GM12872 (cell line): ENCODE measurements at regions not wholly inside any gene's neighbourhood (a gene's known extent, or its start where the extent isn't known, plus 50 kb on each side); places are given as distances from the start of the nearest gene placed in this dataset.

ENCODE experiments used
- CTCF ChIP-seq: IDR thresholded peaks from 3 replicates; pipeline ENCODE4 v1.5.1; 2011; ENCODE audit warnings: low read depth, mild to moderate bottlenecking, low read length, moderate library complexity; ENCODE audit not compliant: insufficient read depth

- TF ChIP-seq CTCF, result no peak
These were observed 120.2 kb upstream of the XYLT1 start for GRCh38 chr16:17590711-17591654.

DNA sequence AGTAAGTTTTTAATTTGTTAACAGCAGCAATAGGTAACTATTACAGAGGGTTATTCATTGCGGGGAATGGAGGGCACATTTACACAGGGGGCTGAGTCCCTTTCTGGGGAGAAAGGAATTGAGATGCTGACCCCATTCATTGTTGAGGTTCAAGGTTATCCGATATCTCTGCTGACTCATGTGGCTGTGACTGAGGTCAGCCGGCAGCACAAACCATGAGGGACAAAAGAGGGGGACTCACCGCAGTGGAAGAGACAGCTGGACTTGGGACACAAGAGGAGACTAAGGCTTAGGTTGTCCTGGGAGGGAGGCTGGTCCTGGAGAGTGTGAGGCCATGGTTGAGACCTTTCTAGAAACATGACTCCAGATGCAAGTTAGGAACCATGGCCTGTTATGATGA, 119.1 kb upstream of the XYLT1 start:
- TF ChIP-seq CTCF, result no peak

- no peak for TF ChIP-seq CTCF
These were observed 114.8 kb upstream of the XYLT1 start for GRCh38 chr16:17585449-17586074.

DNA sequence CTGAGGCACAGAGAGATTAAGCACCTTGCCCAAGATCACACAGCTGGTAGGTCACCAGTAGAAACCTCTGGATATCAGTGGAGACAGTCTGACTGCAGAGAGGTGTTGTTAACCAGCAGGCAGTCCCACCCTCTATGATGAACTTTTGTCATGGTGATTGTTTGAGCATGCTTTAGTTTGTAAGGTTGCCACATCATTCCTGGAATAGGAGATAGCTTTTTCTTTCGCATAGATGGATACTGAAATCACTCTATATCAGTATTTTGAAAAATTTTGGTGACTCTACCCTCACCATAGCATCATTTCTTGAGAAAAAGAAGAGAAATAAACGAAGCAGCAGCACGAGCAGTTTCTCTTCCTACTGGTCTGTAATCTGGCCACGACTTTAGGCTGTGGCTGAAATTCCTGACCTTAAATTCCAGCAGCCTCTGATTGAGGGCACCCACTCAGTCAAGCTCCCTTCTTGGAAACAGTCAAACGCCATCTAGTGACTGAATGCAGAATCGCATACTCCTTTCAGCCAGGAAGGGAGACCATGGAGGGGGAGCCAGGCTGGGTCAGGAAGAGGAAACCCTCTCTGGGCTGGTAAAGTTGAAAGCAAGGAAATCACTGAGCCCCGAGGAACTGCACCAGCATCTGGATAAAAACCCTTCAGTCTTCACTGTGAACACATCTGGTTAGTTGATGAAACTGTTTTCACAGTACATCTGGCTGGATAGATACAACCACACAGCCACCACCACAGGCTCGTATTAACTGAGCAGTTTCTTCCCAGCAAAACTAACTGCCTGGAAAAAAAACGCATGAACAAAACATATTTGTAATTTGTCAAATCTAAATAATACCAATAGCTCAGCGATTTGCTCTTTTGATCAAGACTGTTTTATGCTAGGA, 108.5 kb upstream of the XYLT1 start:
- TF ChIP-seq CTCF, result peak; percentile 88

GRCh38 chr16:17574256-17574655, 103.5 kb upstream of the XYLT1 start:
- no peak for TF ChIP-seq CTCF

GRCh38 chr16:17572145-17572544, 101.4 kb upstream of the XYLT1 start:
- no peak for TF ChIP-seq CTCF
